GM23338 (cell line): ENCODE measurements at regions not wholly inside any gene's neighbourhood (a gene's known extent, or its start where the extent isn't known, plus 50 kb on each side); places are given as distances from the start of the nearest gene placed in this dataset.

Source experiments
- ATAC-seq: fragments of 200-7000 bp; cut with Tn5 transposase; 3 replicates; pipeline ENCODE4 v1.9.1; 2020
- DNase-seq: peaks from one replicate; pipeline ENCODE4 v3.0.0-alpha.2; 2015; ENCODE audit warnings: low spot score
- H2AFZ ChIP-seq: fragments of 200-600 bp; sonication (generic); 2 replicates; pipeline ENCODE4 v1.8.0; 2016; ENCODE audit warnings: antibody characterized with exemption, mild to moderate bottlenecking, moderate library complexity
- H3F3A ChIP-seq: fragments of 200-600 bp; sonication (generic); replicated peaks from 2 replicates; pipeline ENCODE4 v1.8.0; 2017; ENCODE audit warnings: antibody characterized with exemption, mixed run types, low read depth
- H3K27ac ChIP-seq: fragments of 200-600 bp; sonication (generic); 2 replicates; pipeline ENCODE4 v1.6.1; 2016; ENCODE audit warnings: low read depth
- H3K27me3 ChIP-seq: fragments of 200-600 bp; sonication (generic); 2 replicates; pipeline ENCODE4 v1.8.0; 2016; ENCODE audit warnings: mild to moderate bottlenecking, mixed run types, moderate library complexity; ENCODE audit not compliant: insufficient read depth
- H3K36me3 ChIP-seq: fragments of 200-600 bp; sonication (generic); 2 replicates; pipeline ENCODE4 v1.8.0; 2016; ENCODE audit warnings: mild to moderate bottlenecking; ENCODE audit not compliant: insufficient read depth
- H3K4me1 ChIP-seq: fragments of 200-600 bp; sonication (generic); 2 replicates; pipeline ENCODE4 v1.8.0; 2016; ENCODE audit warnings: mild to moderate bottlenecking, moderate library complexity; ENCODE audit not compliant: insufficient read depth
- H3K4me2 ChIP-seq: fragments of 200-600 bp; sonication (generic); 2 replicates; pipeline ENCODE4 v1.7.1; 2017; ENCODE audit warnings: mixed run types
- H3K4me3 ChIP-seq: fragments of 200-600 bp; sonication (generic); 2 replicates; pipeline ENCODE4 v1.6.1; 2016; ENCODE audit warnings: mixed run types
- H3K79me2 ChIP-seq: fragments of 200-600 bp; sonication (generic); replicated peaks from 2 replicates; pipeline ENCODE4 v1.8.0; 2017; ENCODE audit warnings: mild to moderate bottlenecking; ENCODE audit not compliant: insufficient read depth
- H3K9me2 ChIP-seq: fragments of 200-600 bp; sonication (generic); 2 replicates; pipeline ENCODE4 v1.8.0; 2017; ENCODE audit not compliant: insufficient read depth
- H4K20me1 ChIP-seq: fragments of 200-600 bp; sonication (generic); replicated peaks from 2 replicates; pipeline ENCODE4 v1.8.0; 2017; ENCODE audit warnings: mild to moderate bottlenecking; ENCODE audit not compliant: insufficient read depth
- H3K27ac Mint-ChIP-seq: 2 replicates; pipeline ENCODE4 v1.8.0; 2020; ENCODE audit warnings: inconsistent platforms, mild to moderate bottlenecking, moderate library complexity, mixed read lengths
- H3K27me3 Mint-ChIP-seq: 3 replicates; pipeline ENCODE4 v1.8.0; 2022; ENCODE audit warnings: low read depth, mild to moderate bottlenecking, moderate library complexity, mixed read lengths, inconsistent platforms; ENCODE audit not compliant: insufficient read depth, poor library complexity
- H3K36me3 Mint-ChIP-seq: 3 replicates; pipeline ENCODE4 v1.8.0; 2021; ENCODE audit warnings: low read depth, mild to moderate bottlenecking, inconsistent platforms, moderate library complexity, mixed read lengths
- H3K4me1 Mint-ChIP-seq: 3 replicates; pipeline ENCODE4 v1.8.0; 2020; ENCODE audit warnings: mild to moderate bottlenecking, inconsistent platforms, mixed read lengths
- H3K4me3 Mint-ChIP-seq: 3 replicates; pipeline ENCODE4 v1.8.0; 2021; ENCODE audit warnings: moderate library complexity, mild to moderate bottlenecking, inconsistent platforms, mixed read lengths
- H3K9me3 Mint-ChIP-seq: 3 replicates; pipeline ENCODE4 v1.8.0; 2020; ENCODE audit warnings: moderate library complexity, mild to moderate bottlenecking, inconsistent platforms, mixed read lengths
- CTCF ChIP-seq, 2 experiments: fragments of 200-600 bp in 1 of 2; sonication (generic) in 1 of 2; conservative IDR thresholded peaks; 2 replicates each; pipeline versions ENCODE4 v1.5.1 to v1.6.1; 2016 to 2017; ENCODE audit warnings: antibody characterized with exemption in 2 of 2, low read depth in 2 of 2, mild to moderate bottlenecking in 2 of 2, moderate library complexity in 1 of 2
- ETS1 ChIP-seq: IDR thresholded peaks from 2 replicates; pipeline ENCODE4 v1.6.1; 2016; ENCODE audit warnings: antibody characterized with exemption
- EZH2 ChIP-seq: fragments of 200-600 bp; sonication (generic); IDR thresholded peaks from one replicate; pipeline ENCODE4 v1.8.0; 2017; ENCODE audit warnings: antibody characterized with exemption, mild to moderate bottlenecking, low read depth; ENCODE audit not compliant: unreplicated experiment
- EZH2phosphoT487 ChIP-seq: fragments of 200-600 bp; sonication (generic); IDR thresholded peaks from one replicate; pipeline ENCODE4 v1.8.1; 2018; ENCODE audit warnings: antibody characterized with exemption; ENCODE audit not compliant: unreplicated experiment
- JUNB ChIP-seq: IDR thresholded peaks from one replicate; pipeline ENCODE4 v1.6.1; 2016; ENCODE audit warnings: antibody characterized with exemption; ENCODE audit not compliant: unreplicated experiment
- POLR2AphosphoS5 ChIP-seq: IDR thresholded peaks from 2 replicates; pipeline ENCODE4 v1.6.1; 2016; ENCODE audit warnings: antibody characterized with exemption, low read depth
- REST ChIP-seq: IDR thresholded peaks from one replicate; pipeline ENCODE4 v1.6.1; 2018; ENCODE audit warnings: antibody characterized with exemption; ENCODE audit not compliant: unreplicated experiment
- STAT1 ChIP-seq: IDR thresholded peaks from one replicate; pipeline ENCODE4 v1.6.1; 2016; ENCODE audit warnings: antibody characterized with exemption; ENCODE audit not compliant: unreplicated experiment
- ZNF114 ChIP-seq: fragments of 250-450 bp; sonication (Bioruptor Pico); IDR thresholded peaks from 2 replicates; pipeline ENCODE4 v1.5.0; 2020; ENCODE audit warnings: mild to moderate bottlenecking, moderate library complexity
- ZNF331 ChIP-seq: fragments of 250-450 bp; sonication (Bioruptor Pico); IDR thresholded peaks from 2 replicates; pipeline ENCODE4 v1.5.0; 2020; ENCODE audit warnings: low read depth, mild to moderate bottlenecking, moderate library complexity
- ZNF462 ChIP-seq: fragments of 250-450 bp; sonication (Bioruptor Pico); IDR thresholded peaks from 2 replicates; pipeline ENCODE4 v1.5.0; 2020; ENCODE audit warnings: mild to moderate bottlenecking, moderate library complexity

GRCh38 chr1:106277786-106278185 is 778.7 kb upstream of the PRMT6 start (continued):
- TF ChIP-seq REST (no peak), CTCF (conservative IDR thresholded peaks at IDR 0.05; ENCODE audit: low read depth in 2 of 2) (no peak), POLR2AphosphoS5 (no peak)

- H3K4me3 Mint-ChIP-seq: no peak overlapping the region
- no peaks in the 10 kb centered on the region for H3K36me3 Mint-ChIP-seq
- Histone ChIP-seq H3K4me1 (no peaks in the 10 kb centered on the region), H3K27ac (no peak overlapping the region), H3K4me3 (no peak overlapping the region), H3K36me3 (no peaks in the 10 kb centered on the region), H3F3A (no peaks in the 10 kb centered on the region), H4K20me1 (no peaks in the 10 kb centered on the region), H3K4me2 (no peak overlapping the region), H3K79me2 (no peaks in the 10 kb centered on the region), H3K27me3 (no peaks in the 10 kb centered on the region), H3K9me2 (no peaks in the 10 kb centered on the region; the same call in 1 of the 2 replicates), H2AFZ (no peak overlapping the region)
- no peaks in the 10 kb centered on the region for H3K9me3 Mint-ChIP-seq
- no peaks in the 10 kb centered on the region for H3K4me1 Mint-ChIP-seq
- no peak overlapping the region for H3K27ac Mint-ChIP-seq
- H3K27me3 Mint-ChIP-seq: no peaks in the 10 kb centered on the region
- no peak for ATAC-seq
- no peak for DNase-seq
- TF ChIP-seq STAT1 (no peak), ZNF114 (CRISPR knock-in tag) (no peak), EZH2phosphoT487 (no peak), CTCF (conservative IDR thresholded peaks at IDR 0.05; ENCODE audit: low read depth in 2 of 2) (no peak), ZNF331 (CRISPR knock-in tag) (no peak), EZH2 (no peak), ZNF462 (CRISPR knock-in tag) (no peak), ETS1 (no peak), JUNB (no peak)
Observed at GRCh38 chr1:106278716-106279115, 777.8 kb upstream of the PRMT6 start.
